Fibroblast of villous mesenchyme (primary cell): ENCODE measurements at regions not wholly inside any gene's neighbourhood (a gene's known extent, or its start where the extent isn't known, plus 50 kb on each side); places are given as distances from the start of the nearest gene placed in this dataset.

Experiments
- DNase-seq: peaks from one replicate; pipeline ENCODE4 v3.0.0-alpha.2; 2010; ENCODE audit warnings: low read depth
- H3K4me3 ChIP-seq: 2 replicates; pipeline ENCODE4 v1.5.1; 2011; ENCODE audit warnings: low read depth, mild to moderate bottlenecking, low read length
- CTCF ChIP-seq: IDR thresholded peaks from 2 replicates; pipeline ENCODE4 v1.5.1; 2012; ENCODE audit warnings: low read depth, mild to moderate bottlenecking, low read length; ENCODE audit not compliant: insufficient read depth

GRCh38 chr4:41456559-41457101 is 81.3 kb upstream of the LIMCH1 start:
- no peak for TF ChIP-seq CTCF
- no peak overlapping the region for H3K4me3 ChIP-seq
- no peak for DNase-seq

GRCh38 chr4:41458689-41459088 is 79.3 kb upstream of the LIMCH1 start:
- no peak overlapping the region for H3K4me3 ChIP-seq
- TF ChIP-seq CTCF = no peak
- no peak for DNase-seq

GRCh38 chr4:41460641-41461040 is 77.3 kb upstream of the LIMCH1 start:
- no peak for TF ChIP-seq CTCF
- no peak for DNase-seq

GRCh38 chr4:41461780-41462307 is 76.1 kb upstream of the LIMCH1 start:
- DNase-seq = no peak
- H3K4me3 ChIP-seq = no peak overlapping the region
- TF ChIP-seq CTCF = no peak

More at GRCh38 chr4:41460641-41461040, 77.3 kb upstream of the LIMCH1 start:
- no peak overlapping the region for H3K4me3 ChIP-seq

- DNase-seq = no peak
- no peak overlapping the region for H3K4me3 ChIP-seq
- TF ChIP-seq CTCF = no peak
Observed at GRCh38 chr4:41465146-41465761, 72.7 kb upstream of the LIMCH1 start.

- DNase-seq = no peak
- H3K4me3 ChIP-seq = no peak overlapping the region
- TF ChIP-seq CTCF = no peak
Observed at GRCh38 chr4:41466249-41466648, 71.7 kb upstream of the LIMCH1 start.
